DMS53 (cell line): ENCODE measurements at regions not wholly inside any gene's neighbourhood (a gene's known extent, or its start where the extent isn't known, plus 50 kb on each side); places are given as distances from the start of the nearest gene placed in this dataset.

Experiments used
- DNase-seq: peaks from one replicate; lab custom pipeline; 2025; lab: John Stamatoyannopoulos, UW

DNA sequence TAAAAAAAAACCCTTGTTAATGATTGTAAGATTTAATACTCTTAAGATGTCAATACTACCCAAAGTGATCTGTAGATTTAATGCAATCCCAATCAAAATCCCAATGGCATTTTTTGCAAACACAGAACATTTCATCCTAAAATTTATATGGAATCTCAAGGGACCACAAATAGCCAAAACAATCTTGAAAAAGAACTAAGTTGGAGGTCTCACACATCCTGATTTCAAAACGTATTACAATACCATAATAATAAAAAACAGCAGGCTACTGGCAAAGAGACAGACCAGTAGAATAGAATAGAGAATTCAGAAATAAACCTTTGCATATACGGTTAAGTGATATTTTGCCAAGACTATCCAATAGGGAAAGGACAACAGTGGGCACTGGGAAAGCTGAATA lies 331.9 kb upstream of the JARID2 start:
- no peak for DNase-seq

DNA sequence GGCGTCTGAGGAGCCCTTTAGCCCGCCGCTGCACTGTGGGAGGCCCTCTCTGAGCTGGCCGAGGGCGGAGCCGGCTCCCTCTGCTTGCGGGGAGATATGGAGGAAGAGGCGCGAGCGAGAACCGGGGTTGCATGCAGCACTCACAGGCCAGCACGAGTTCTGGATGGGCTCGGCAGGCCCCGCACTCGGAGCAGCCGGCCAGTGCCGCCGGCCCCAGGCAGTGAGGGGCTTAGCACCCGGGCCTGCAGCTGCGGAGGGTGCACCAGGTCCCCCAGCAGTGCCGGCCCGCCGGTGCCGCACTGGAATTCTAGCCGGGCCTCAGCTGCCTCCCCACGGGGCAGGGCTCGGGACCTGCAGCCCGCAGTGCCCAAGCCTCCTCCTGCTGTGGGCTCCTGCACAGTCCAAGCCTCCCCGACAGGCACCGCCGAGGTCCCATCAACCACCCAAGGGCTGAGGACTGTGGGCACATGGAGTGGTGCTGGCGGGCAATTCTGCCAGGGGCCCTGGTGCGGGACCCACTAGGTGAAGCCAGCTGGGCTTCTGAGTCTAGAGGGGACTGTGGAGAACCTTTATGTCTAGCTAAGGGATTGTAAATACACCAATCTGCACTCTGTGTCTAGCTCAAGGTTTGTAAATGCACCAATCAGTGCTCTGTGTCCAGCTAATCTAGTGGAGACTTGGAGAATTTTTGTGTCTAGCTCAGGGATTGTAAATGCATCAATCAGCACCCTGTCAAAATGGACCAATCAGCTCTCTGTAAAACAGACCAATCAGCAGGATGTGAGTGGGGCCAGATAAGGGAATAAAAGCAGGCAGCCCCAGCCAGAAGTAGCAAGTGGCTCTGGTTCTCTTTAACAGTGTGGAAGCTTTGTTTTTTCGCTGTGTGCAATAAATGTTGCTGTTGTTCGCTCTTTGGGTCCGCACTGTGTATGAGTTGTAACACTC lies 329.7 kb upstream of the JARID2 start:
- DNase-seq = no peak

DNA sequence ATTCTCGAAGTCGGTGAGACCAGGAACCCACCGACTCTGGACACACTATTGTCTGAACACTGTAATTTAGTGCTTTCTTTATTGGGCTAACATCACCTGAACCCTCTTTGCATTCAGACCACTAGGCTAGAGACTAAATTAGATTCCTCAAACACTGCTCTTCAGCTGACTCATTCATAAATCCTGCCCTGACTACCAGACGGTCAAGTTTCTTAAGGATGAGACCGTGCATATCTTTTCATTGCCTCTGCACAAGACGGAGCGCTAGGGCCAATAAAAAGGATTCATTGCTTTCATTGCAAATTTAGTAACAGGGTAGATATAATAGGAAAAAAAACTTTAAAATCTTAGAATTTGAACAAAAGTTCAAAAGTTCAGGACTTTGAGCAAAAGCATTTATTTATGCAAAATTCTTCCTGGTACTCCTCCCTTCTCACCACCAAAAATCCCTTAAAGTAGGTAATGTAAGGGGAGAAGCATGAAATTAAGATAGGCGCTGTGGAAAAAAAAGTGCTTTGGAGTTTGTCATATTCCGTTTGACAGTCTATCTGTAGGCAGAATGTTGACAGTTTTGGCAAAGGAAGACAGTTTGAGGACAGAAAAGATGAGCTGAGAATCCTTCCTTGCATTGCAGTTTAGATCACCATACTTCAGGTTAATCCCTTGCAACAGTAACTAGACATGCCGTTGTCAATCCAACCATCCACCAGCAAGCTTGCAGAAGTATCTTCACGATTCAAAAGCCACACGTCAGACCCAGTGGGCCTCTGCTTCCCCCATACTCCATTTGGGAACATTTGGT lies 328.6 kb upstream of the JARID2 start:
- DNase-seq = no peak

DNA sequence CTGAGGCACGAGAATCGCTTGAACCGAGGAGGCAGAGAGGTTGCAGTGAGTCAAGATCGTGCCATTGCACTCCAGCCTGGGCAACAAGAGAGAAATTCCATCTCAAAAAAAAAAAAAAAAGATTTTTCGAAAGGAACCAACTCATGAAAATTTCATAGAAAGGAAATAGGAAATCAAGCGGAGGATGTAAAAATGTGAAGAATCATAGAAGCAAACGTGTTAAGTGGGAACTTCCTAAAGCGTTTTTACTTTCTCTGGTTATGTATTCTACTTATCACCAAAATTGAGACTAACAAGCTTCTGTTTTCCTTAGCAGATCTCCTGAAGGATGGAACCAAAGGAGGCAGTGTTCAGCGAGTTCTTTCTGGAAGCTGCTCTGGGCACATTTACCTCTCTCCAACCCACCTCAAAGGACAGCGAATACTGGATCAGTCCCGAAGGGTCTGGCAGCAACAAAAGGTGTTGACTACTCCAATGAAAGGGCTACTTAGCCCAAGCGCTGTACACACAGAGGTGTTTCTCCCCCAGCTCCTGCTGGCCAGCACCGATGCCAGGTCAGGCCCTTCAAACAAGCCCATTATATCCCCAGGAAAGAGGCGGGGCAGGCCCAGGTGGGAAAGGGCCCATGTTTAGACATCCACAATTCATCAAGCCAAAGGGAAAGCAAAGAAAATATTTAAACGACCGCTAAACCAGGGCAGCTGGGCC lies 327.5 kb upstream of the JARID2 start:
- no peak for DNase-seq

DNA sequence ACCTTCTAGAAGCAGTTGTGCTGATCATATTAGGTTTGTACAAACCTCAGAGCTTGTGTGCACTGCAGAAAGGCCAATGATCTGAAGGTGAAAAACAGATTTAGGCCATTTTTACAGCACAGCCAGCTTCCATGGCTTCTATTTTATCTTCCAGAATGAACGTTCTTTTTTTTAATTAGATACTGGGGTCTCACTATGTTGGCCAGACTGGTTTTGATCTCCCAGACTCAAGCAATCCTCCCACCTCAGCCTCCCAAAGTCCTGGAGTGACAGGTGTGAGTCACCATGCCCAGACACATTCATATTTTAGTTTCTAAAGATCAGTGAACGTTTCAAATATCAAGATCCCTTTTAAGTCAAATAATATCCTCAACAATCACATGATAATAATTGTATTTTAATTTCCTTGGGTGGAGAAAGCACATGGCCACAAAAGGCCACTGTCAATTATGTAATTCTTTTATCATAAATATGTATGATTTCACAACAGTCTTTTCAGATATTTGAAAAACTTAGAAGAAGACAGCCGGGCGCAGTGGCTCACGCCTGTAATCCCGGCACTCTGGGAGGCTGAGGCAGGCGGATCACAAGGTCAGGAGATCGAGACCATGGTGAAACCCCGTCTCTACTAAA lies 326.7 kb upstream of the JARID2 start:
- DNase-seq = no peak

DNA sequence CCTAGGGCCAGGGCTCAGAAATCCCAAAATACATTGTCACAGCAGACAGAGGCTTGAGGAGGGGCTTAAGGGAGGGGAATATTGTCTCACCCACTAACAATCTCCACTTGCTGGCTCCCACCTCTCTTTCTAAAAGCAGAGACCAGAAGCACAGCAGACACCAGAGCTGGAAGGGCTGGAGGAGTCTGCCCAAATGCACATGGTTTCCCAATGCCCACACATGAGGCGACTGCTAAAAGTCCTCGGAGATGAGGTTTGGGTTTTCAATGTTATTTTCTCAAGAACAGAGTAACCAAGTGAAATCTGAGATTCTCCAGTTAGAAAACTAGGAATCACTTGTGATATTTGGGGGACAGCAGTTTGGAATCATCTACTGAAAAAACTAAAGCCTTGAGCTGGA lies 325.6 kb upstream of the JARID2 start:
- DNase-seq = no peak

DNA sequence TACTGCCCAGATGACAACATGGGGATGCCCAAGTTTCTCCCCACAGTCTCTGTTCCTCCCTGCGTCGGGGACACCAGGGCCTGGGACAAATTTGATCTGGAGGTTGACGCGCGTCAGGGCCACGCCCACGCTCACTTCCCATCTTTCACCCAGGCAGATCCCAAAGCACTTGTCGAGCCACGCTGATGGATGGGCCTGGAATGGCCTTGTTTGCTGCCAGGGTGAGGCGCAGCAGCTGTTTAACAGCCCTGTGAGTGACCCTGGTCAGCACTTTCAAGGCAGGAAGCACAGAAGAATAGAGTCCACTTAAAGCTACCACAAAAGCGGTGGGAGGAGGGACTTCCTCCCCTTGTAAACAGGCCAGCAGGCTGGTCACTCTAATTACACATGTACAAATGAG lies 324.7 kb upstream of the JARID2 start:
- DNase-seq = peak; percentile 28

DNA sequence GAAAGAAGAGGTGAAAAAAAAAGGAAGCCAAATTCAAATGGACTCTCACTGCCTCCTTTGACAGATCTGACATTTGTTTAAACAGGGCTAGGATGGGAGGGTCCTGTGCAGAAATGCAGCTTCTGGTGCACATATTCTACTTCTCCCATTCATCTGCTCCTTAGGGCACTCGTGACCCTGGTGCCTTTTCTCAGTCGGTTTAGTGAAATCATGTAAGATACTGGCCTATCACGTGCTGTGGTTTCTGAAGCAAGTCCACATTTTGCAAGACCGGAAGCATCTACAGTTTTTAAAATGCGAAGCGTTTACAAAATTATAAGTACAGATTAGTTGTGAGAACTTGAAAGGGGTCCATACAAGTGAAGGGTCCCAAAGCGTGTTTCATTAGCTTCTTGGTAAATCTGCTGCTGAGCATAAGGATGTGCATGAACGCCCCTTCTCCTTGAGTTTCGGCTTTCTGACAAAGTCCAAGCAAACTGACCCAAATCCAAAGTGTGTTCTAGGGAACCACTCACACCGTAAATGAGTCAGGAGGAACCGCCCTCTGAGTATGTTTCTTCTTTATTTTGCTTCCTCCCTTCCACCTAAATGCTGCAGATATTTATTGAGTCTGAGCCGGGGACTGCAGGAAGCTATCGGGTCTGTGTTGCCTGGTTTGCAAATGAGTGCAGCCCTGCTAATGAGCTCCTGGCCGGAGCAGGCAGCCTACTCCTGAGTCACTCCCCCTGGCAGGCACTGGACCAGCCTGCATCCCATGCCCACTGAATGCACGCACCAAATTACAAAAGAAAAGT lies 323.8 kb upstream of the JARID2 start:
- no peak for DNase-seq

DNA sequence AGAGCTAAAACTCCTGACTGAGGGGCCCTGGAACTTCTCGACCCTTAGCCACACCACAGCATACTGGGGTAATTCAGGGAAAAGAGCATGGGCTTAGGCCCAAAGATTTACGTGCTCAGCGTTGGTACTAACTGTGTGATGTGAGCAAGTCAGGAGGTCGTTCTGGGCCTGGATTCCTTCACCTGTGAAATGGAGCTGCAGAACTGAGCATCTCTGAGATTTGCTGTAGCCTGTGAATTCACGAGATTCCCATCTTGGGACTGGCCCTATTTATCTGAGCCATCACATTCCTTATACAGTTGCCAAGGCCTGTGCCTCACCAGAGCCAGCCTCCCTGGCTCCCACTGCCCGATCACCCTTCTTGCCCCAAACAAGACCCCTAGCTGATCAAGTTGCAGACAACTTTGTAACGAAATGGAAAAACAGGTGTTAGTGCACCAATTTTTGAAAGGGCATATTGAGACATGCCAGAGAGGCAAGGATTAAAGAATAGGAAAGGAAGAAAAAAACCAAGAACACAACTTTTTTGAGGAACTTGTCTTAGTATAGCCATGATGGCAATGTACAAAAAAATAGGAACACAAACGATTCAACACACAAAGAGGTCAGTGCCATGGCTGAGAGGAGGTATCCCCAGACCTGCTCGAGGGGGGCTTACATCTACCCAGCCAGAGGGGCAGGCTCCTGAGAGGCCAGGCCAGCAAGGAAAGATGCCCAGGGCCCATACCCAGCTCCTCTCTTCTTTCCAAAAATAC lies 323.0 kb upstream of the JARID2 start:
- DNase-seq = no peak

DNA sequence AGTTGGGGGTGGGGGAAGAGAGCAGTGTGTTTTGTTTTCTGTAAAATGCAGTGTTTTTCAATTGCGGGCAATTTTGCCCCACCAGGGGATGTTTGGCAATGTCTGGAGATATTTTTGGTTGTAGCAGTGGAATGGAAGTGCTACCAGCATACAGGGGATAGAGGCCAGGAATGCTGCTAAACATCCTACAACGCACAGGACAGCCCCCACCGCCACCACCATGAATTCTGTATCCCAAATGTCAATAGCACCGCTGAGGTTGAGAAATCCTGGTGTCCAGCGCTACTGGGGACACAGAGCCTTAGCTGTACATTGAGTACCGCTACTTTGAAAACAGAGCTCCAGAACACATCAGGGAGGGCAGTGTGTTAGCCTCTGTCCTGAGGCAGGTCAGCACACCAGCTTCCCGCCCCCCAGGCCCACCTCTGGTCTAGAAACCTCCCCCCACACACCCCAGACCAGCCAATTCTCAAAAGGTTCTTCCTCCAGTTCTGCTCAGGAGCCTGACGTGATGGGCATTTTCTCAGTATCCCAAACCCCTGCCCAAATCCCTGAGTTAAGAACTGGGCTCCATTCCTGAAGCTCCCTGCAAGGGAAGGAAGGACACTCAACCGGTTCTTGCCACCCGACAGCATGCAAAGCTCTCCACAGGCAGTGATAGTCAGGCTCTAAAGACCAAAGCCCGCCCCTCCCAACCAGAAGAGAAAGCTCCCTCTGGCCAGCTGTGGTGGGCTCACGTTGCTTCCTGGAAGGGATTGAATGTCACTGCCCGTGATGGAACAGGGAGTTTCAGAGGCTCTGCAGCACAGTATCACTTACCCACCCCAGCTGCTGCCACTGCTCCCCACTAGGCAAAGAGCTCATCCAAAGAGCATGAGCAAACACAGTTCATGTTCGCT lies 321.5 kb upstream of the JARID2 start:
- peak; percentile 61 for DNase-seq

DNA sequence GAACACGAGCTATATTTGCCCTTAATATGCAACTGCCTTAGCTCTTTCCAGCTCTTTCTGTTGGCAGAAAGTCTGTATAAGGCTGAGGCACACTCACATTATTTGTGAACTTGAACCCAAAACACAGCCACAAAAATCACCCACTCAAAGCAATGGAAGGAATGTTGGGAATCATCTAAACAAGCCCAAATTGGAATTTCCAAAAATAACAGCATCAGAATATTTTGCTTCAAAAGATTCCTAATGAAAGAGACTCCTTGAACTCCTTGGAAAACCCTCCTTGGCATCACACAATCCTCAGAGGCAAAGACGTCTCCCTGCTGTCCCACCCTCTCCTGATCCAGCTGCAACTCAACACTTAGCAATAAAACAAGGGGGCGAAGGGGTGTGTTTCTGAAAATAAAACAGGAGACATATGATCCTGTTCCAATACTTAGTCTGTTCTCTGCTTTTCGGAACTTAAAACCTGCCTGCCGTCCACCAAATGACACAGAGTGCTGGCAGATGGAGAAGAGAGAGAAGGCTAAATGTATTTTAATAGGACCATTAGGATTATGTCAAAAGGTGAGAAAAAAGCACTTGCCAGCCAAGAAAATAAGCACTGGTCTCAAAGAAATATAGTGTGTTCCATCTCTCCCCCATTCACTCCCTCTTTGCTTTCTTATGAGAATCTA lies 320.7 kb upstream of the JARID2 start:
- DNase-seq = no peak

DNA sequence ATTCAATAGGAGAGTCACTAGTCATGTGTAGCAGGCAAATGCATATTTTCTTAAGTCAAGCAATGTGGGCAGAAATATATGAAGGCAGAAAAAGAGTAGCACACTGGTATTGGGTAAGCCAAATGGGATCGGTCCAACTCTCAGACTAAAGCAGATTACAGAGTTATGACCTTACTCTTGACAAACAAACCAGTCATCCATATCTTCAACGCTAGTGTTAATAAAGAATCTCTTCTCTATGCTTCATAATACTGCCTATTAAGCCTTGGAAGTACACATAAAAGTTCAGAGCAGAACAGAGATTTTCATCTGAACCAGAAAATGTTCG lies 320.2 kb upstream of the JARID2 start:
- DNase-seq = no peak

DNA sequence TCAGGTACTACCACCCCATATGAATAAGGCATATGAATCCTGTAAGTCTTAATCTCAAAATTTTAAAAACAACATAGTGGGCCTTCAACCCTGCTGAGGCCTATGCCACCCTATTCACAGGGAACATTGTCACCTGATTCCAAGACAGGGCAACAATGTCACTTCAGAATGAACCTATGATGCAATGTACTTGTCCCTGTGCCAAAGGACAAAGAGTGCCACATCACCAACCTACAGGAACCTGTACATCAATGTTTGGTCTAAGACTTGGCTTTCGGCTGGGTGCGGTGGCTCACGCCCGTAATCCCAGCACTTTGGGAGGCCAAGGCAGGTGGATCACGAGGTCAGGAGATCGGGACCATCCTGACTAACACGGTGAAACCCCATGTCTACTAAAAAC lies 318.5 kb upstream of the JARID2 start:
- DNase-seq = no peak

DNA sequence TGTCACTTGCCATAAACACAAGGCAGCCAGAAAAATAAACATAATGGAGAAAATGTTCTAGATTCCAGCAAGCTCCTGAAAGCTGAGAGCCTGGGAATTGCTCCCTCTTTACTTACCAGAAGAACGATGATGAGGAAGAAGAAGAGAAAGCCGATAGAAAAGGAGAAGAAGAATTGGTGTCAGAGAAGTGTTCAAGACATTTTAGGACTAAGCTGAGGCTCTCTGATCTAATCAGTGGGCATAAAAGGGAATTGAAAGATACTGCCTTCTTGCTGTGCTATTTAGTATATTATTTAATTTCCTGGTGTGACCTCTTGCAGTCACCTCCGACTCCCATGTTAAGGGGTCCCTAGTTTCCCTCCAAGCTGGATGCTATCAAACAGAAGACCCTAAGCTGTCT lies 316.6 kb upstream of the JARID2 start:
- no peak for DNase-seq

DNA sequence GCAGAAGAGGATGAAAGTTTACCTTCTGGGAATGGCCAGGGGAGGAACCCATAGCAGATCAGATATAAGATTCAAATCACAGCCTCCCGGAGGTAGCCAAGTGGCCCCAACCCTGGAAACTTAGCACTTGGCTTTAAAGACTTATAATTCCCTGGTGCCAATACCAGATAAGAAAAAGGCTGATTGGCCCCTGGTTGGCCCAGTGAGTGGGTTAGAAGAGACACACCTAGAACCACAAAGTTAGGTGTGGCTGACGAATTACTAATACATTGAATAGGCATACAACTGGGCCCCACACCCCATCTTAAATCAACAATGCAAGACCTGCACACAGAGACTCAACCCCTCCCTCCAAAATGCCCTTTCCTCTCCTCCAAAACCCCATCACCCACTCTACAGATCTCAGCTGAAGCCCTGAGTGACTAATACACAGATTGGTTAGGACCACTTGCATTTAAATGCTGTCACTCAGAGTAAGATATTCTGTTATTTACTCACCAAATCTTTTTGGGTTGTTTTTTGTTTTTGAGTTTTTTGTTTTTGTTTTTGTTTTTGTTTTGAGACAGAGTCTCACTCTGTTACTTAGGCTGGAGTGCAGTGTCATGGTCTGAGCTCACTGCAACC lies 315.4 kb upstream of the JARID2 start:
- DNase-seq = no peak

DNA sequence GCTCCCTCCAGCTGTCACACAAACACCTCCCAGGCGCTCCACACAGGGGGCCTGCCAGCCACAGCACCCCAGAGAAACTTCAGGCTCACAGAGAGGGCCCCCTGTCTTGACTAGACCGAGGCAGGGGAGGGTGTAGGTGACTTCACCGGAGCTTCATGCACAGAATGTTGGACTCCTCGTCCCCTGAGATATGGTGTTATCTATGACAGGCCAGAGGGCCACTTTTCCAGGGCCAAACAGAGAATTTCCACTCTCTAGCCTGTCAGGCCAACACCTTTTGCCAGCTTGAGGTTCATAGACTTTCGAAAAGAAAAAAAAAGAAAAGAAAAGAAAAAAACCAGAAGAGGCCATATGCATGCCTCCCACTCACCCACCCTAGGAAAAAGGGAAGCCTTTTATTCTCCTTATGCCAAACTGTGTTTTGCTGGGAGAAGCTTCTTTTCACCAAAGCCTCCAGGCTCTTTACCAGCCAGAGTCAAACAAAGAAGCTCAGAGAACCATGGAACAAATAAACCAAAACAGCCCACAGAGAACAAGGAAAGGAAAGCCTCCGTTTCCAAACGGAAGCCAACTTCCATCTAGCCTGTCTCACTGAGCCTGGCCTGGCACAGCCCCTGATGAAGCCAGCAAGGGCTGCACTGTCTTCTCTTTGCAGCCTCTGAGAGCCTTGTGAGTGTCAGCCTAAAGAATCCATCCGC lies 313.2 kb upstream of the JARID2 start:
- DNase-seq = no peak

DNA sequence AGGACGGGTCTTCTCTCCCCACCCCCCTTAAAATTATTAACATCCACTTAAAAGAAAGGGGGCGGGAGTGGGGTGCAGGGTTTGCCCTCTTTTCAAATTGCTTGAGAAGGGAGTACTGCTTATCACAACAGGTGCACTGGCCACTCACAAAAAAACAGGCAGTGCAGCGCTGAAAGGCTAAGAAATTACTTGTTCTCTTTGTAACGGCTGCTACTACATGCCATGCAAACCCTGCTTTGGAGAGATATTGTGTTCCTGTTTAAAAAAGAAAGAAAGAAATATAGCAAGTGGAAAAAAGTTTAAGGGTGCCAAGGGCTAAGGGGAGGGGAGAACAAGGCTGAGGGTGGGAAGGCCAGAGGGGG lies 312.7 kb upstream of the JARID2 start:
- DNase-seq = no peak

DNA sequence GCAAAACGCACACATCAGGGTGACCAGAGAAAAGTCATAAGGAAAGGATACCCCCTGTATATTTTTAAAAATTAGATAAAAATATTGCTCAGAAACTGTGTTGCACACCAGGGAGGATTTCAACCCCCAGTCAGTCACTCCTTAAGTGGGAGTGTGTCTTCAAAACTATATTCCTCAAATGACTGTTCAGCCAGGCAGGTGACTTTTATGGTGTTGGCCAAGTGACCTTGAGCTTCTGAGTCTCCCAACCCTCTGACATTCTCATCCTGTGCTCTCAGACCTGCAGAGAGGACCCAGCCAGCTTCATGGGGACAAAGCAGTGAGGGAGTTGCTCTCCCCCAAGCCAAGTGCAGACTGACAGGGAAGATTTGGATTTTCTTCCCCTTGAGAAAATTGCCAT lies 311.9 kb upstream of the JARID2 start:
- no peak for DNase-seq
